Fibroblast of peridontal ligament (primary cell): ENCODE measurements at regions not wholly inside any gene's neighbourhood (a gene's known extent, or its start where the extent isn't known, plus 50 kb on each side); places are given as distances from the start of the nearest gene placed in this dataset.
"Not testable (repeated sequence)": the region's sequence is repeated elsewhere in the genome, so short reads cannot be mapped to it uniquely, and the experiment has no call there.

ENCODE experiments used
- DNase-seq: peaks from one replicate; pipeline ENCODE4 v3.0.0-alpha.2; 2010; ENCODE audit errors: extremely low read depth

- no peak for DNase-seq
Observed at GRCh38 chr17:34474706-34475105, 104.7 kb upstream of the TMEM132E start.

GRCh38 chr17:34472363-34472762 lies 107.0 kb upstream of the TMEM132E start:
- DNase-seq, result no peak

- DNase-seq, result not testable (repeated sequence)
Observed at GRCh38 chr17:34471278-34471677, 108.1 kb upstream of the TMEM132E start.

- no peak for DNase-seq
Observed at GRCh38 chr17:34465789-34466188, 102.8 kb upstream of the CCL1 start.

- no peak for DNase-seq
Observed at GRCh38 chr17:34464812-34465211, 101.8 kb upstream of the CCL1 start.

- no peak for DNase-seq
Observed at GRCh38 chr17:34458266-34458665, 95.2 kb upstream of the CCL1 start.

- no peak for DNase-seq
Observed at GRCh38 chr17:34456121-34456520, 93.1 kb upstream of the CCL1 start.

- no peak for DNase-seq
Observed at GRCh38 chr17:34452769-34453168, 89.7 kb upstream of the CCL1 start.

- no peak for DNase-seq
Observed at GRCh38 chr17:34451313-34451712, 88.3 kb upstream of the CCL1 start.

- DNase-seq, result no peak
Observed at GRCh38 chr17:34447406-34447805, 84.4 kb upstream of the CCL1 start.

GRCh38 chr17:34445101-34445500 lies 82.1 kb upstream of the CCL1 start:
- no peak for DNase-seq

- DNase-seq, result no peak
Observed at GRCh38 chr17:34443619-34444469, 80.8 kb upstream of the CCL1 start.

GRCh38 chr17:34442387-34443111 lies 79.5 kb upstream of the CCL1 start:
- no peak for DNase-seq

- DNase-seq, result no peak
Observed at GRCh38 chr17:34437188-34437587, 74.2 kb upstream of the CCL1 start.

GRCh38 chr17:34436607-34437006 lies 73.6 kb upstream of the CCL1 start:
- no peak for DNase-seq

GRCh38 chr17:34435182-34435928 lies 72.3 kb upstream of the CCL1 start:
- DNase-seq, result no peak

GRCh38 chr17:34434052-34434451 lies 71.0 kb upstream of the CCL1 start:
- DNase-seq, result no peak

GRCh38 chr17:34424814-34425491 lies 61.9 kb upstream of the CCL1 start:
- no peak for DNase-seq

- DNase-seq, result no peak
Observed at GRCh38 chr17:34423978-34424813, 61.2 kb upstream of the CCL1 start.

GRCh38 chr17:34423315-34423714 lies 60.3 kb upstream of the CCL1 start:
- DNase-seq, result not testable (repeated sequence)

GRCh38 chr17:34420900-34421299 lies 57.9 kb upstream of the CCL1 start:
- DNase-seq, result no peak
